Fibroblast of villous mesenchyme (primary cell): ENCODE measurements at regions not wholly inside any gene's neighbourhood (a gene's known extent, or its start where the extent isn't known, plus 50 kb on each side); places are given as distances from the start of the nearest gene placed in this dataset.

ENCODE experiments used
- DNase-seq: peaks from one replicate; pipeline ENCODE4 v3.0.0-alpha.2; 2010; ENCODE audit warnings: low read depth
- H3K4me3 ChIP-seq: 2 replicates; pipeline ENCODE4 v1.5.1; 2011; ENCODE audit warnings: low read depth, mild to moderate bottlenecking, low read length
- CTCF ChIP-seq: IDR thresholded peaks from 2 replicates; pipeline ENCODE4 v1.5.1; 2012; ENCODE audit warnings: low read depth, mild to moderate bottlenecking, low read length; ENCODE audit not compliant: insufficient read depth

- no peak for TF ChIP-seq CTCF
- no peak for DNase-seq
- H3K4me3 ChIP-seq = no peak overlapping the region
Measured at GRCh38 chr21:31395791-31396190, 51.7 kb upstream of the TIAM1 start.

GRCh38 chr21:31395268-31395667, 51.2 kb upstream of the TIAM1 start:
- no peak overlapping the region for H3K4me3 ChIP-seq
- no peak for DNase-seq
- TF ChIP-seq CTCF = no peak

- no peak overlapping the region for H3K4me3 ChIP-seq
- no peak for DNase-seq
- TF ChIP-seq CTCF = no peak
Measured at GRCh38 chr21:31394309-31394708, 50.2 kb upstream of the TIAM1 start.
